ENCODE measurements at regions not wholly inside any gene's neighbourhood (a gene's known extent, or its start where the extent isn't known, plus 50 kb on each side); places are given as distances from the start of the nearest gene placed in this dataset.

- H3K27me3 ChIP-seq (ENCODE audit: insufficient read depth, low read length, poor library complexity, severe bottlenecking), result no peaks in the 10 kb centered on the region
- no peaks in the 10 kb centered on the region for H3K9me2 ChIP-seq (replicated peaks; ENCODE audit: low read depth, low read length)
- no peaks in the 10 kb centered on the region for H3K4me1 ChIP-seq (ENCODE audit: insufficient read depth, low read length, poor library complexity, severe bottlenecking)
- H3K4me3 ChIP-seq (ENCODE audit: low read length, poor library complexity, severe bottlenecking), result no peak overlapping the region
- no peaks in the 10 kb centered on the region for H3K79me2 ChIP-seq (ENCODE audit: insufficient read depth, low read length)
- no peaks in the 10 kb centered on the region for H3K36me3 ChIP-seq (ENCODE audit: insufficient read depth, low read length)
- no peak overlapping the region for H3K4me2 ChIP-seq (ENCODE audit: low read depth, low read length, poor library complexity, severe bottlenecking)
- TF ChIP-seq CTCF (conservative IDR thresholded peaks at IDR 0.05; ENCODE audit: low read length) (no peak), EZH2phosphoT487 (IDR thresholded peaks at IDR 0.05; ENCODE audit: borderline replicate concordance) (no peak)
- H3F3A ChIP-seq (ENCODE audit: low read depth), result no peaks in the 10 kb centered on the region
- no peaks in the 10 kb centered on the region for H3K9me3 ChIP-seq (ENCODE audit: insufficient read depth, low read depth, low read length)
- no peaks in the 10 kb centered on the region for H4K20me1 ChIP-seq (ENCODE audit: insufficient read depth, low read length, poor library complexity, severe bottlenecking)
- H3K9ac ChIP-seq (ENCODE audit: low read depth, low read length, poor library complexity, severe bottlenecking), result no peak overlapping the region
- no peak overlapping the region for H2AFZ ChIP-seq (ENCODE audit: low read length)
These were observed 734.5 kb upstream of the HTR2C start for GRCh38 chrX:113849408-113849807.

DNA sequence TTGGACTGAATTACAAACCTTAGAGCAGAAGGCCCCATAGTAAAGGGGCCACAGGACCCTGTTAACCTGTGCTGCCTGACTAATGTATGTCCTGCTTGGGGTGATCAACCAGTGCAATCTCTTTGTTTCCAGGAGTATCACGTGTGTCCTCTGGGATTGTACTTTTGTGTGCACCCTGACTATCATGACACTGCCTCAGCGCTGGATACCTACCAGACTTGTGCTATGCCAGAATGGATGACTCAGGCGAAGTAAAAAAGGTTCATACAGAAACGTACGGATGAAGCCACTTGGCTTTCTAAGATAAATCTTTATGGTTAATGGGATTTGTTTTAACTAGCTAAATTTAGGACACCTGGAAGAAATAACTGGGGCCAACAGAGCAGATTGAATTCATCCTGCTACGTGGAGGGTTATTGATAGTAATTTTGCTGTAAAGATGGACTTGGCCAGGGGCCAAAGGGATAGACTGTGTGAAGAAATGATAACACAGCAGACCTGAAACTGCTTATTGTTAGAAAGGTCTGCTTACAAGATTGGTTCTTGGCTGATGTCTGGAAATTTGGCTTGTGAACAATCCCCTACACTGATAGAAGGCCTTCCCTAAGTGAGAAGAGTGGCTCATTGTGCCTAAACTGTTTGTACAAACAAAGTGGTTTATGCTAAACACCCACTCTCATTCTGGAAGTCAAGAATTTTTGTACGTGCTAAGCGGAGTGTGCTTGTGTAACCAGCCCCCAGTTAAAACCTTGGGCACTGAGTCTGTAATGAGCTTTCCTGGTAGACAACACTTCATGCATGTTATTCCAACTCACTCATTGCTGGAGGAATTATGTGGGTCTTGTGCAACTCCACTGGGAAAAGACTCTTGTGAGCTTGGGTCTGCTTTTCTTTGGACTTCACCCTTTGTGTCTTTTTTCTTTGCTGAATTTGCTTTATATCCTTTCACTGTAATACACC lies 750.5 kb upstream of the HTR2C start:
- no peaks in the 10 kb centered on the region for H4K20me1 ChIP-seq (ENCODE audit: insufficient read depth, low read length, poor library complexity, severe bottlenecking)
- H3K4me2 ChIP-seq (ENCODE audit: low read depth, low read length, poor library complexity, severe bottlenecking), result no peak overlapping the region
- H2AFZ ChIP-seq (ENCODE audit: low read length), result no peak overlapping the region
- H3K4me1 ChIP-seq (ENCODE audit: insufficient read depth, low read length, poor library complexity, severe bottlenecking), result no peaks in the 10 kb centered on the region
- H3K9ac ChIP-seq (ENCODE audit: low read depth, low read length, poor library complexity, severe bottlenecking), result no peak overlapping the region
- H3K9me3 ChIP-seq (ENCODE audit: insufficient read depth, low read depth, low read length), result no peaks in the 10 kb centered on the region
- H3K4me3 ChIP-seq (ENCODE audit: low read length, poor library complexity, severe bottlenecking), result no peak overlapping the region
- no peaks in the 10 kb centered on the region for H3F3A ChIP-seq (ENCODE audit: low read depth)
- no peaks in the 10 kb centered on the region for H3K79me2 ChIP-seq (ENCODE audit: insufficient read depth, low read length)
- TF ChIP-seq EZH2phosphoT487 (IDR thresholded peaks at IDR 0.05; ENCODE audit: borderline replicate concordance) (no peak), CTCF (conservative IDR thresholded peaks at IDR 0.05; ENCODE audit: low read length) (no peak)
- H3K9me2 ChIP-seq (replicated peaks; ENCODE audit: low read depth, low read length), result no peaks in the 10 kb centered on the region
- no peaks in the 10 kb centered on the region for H3K27me3 ChIP-seq (ENCODE audit: insufficient read depth, low read length, poor library complexity, severe bottlenecking)
- no peaks in the 10 kb centered on the region for H3K36me3 ChIP-seq (ENCODE audit: insufficient read depth, low read length)

DNA sequence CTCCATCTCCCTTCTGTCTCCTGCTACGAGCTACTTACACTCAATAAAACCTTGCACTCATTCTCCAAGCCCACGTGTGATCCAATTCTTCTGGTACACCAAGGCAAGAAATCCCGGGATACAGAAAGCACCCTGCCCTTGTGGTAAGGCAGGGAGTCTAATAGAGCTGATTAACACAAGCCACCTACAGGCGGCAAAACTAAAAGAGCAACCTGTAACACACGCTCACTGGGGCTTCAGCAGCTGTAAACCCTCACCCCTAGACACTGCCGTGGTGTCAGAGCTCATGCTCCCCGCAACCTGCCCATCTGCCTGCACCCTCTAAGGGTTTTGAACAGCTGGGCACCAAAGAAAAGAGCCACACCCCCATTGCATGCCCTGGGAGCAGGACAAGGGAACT lies 755.4 kb upstream of the HTR2C start:
- Histone ChIP-seq H3K9me3 (ENCODE audit: insufficient read depth, low read depth, low read length) (no peaks in the 10 kb centered on the region), H4K20me1 (ENCODE audit: insufficient read depth, low read length, poor library complexity, severe bottlenecking) (no peaks in the 10 kb centered on the region), H3K4me2 (ENCODE audit: low read depth, low read length, poor library complexity, severe bottlenecking) (no peak overlapping the region), H3K27me3 (ENCODE audit: insufficient read depth, low read length, poor library complexity, severe bottlenecking) (no peaks in the 10 kb centered on the region), H3K9me2 (replicated peaks; ENCODE audit: low read depth, low read length) (no peaks in the 10 kb centered on the region), H3K79me2 (ENCODE audit: insufficient read depth, low read length) (no peaks in the 10 kb centered on the region), H3K4me3 (ENCODE audit: low read length, poor library complexity, severe bottlenecking) (no peak overlapping the region), H3K4me1 (ENCODE audit: insufficient read depth, low read length, poor library complexity, severe bottlenecking) (no peaks in the 10 kb centered on the region), H2AFZ (ENCODE audit: low read length) (no peak overlapping the region), H3K9ac (ENCODE audit: low read depth, low read length, poor library complexity, severe bottlenecking) (no peak overlapping the region), H3K36me3 (ENCODE audit: insufficient read depth, low read length) (no peaks in the 10 kb centered on the region), H3F3A (ENCODE audit: low read depth) (no peaks in the 10 kb centered on the region)
- no peak for TF ChIP-seq CTCF (conservative IDR thresholded peaks at IDR 0.05; ENCODE audit: low read length)
- no peak for TF ChIP-seq EZH2phosphoT487 (IDR thresholded peaks at IDR 0.05; ENCODE audit: borderline replicate concordance)
